GM12878 (cell line): ENCODE measurements at regions not wholly inside any gene's neighbourhood (a gene's known extent, or its start where the extent isn't known, plus 50 kb on each side); places are given as distances from the start of the nearest gene placed in this dataset.

Source experiments
- ATAC-seq: fragments of 200-7000 bp; cut with Tn5 transposase; 3 replicates; pipeline ENCODE4 v1.9.1; 2020; ENCODE audit warnings: mild to moderate bottlenecking, moderate library complexity
- BruUV-seq: library from RNA; stranded (reverse); fragments of 400-500 nt; replicated peaks from 2 replicates; lab custom pipeline; 2021; lab: Mats Ljungman, UMichigan
- CTCF ChIA-PET: fragments of 300-600 bp; sonication (Branson Sonifier 250); formaldehyde crosslinking; extraction: SDS; loops from one replicate; lab custom pipeline; 2021; ENCODE audit warnings: inconsistent platforms; lab: Yijun Ruan, JAX
- POLR2A ChIA-PET: fragments of 350-600 bp; formaldehyde crosslinking; extraction: SDS; loops from one replicate; lab custom pipeline; 2021; ENCODE audit warnings: inconsistent platforms; lab: Charles Lee
- RAD21 ChIA-PET: fragments of 300-600 bp; sonication (Branson Sonifier 250); formaldehyde crosslinking; loops from one replicate; lab custom pipeline; 2023; ENCODE audit warnings: antibody characterized with exemption; ENCODE audit not compliant: unreplicated experiment; lab: Charles Lee
- SMC1A ChIA-PET: fragments of 300-600 bp; sonication (Branson Sonifier 250); formaldehyde crosslinking; loops from one replicate; lab custom pipeline; 2023; ENCODE audit not compliant: unreplicated experiment, uncharacterized antibody; lab: Charles Lee
- DNase-seq: peaks from one replicate; pipeline ENCODE4 v3.0.0-alpha.2; 2011; ENCODE audit warnings: low read depth, low spot score
- FAIRE-seq: peaks from 3 replicates; lab custom pipeline; 2011; peaks lifted over from hg19 to GRCh38; lab: Jason Lieb, UNC
- H2AFZ ChIP-seq: 2 replicates; pipeline ENCODE4 v1.6.0; 2011; ENCODE audit warnings: low read depth, low read length, control low read depth; ENCODE audit not compliant: control insufficient read depth
- H3K27ac ChIP-seq: 2 replicates; pipeline ENCODE4 v1.5.1; 2011; ENCODE audit warnings: control low read depth; ENCODE audit not compliant: control insufficient read depth, insufficient read depth
- H3K27me3 ChIP-seq, 2 experiments: replicated peaks in 1 of 2; 2 replicates each; pipeline versions ENCODE4 v1.6.0 to v1.6.1; 2011; ENCODE audit warnings: low read length in 1 of 2; ENCODE audit not compliant: control insufficient read depth in 2 of 2, insufficient read depth in 2 of 2
- H3K36me3 ChIP-seq, 2 experiments: 2 replicates each; pipeline ENCODE4 v1.5.1; 2011; ENCODE audit warnings: low read length in 1 of 2; ENCODE audit not compliant: control insufficient read depth in 2 of 2, insufficient read depth in 2 of 2
- H3K4me1 ChIP-seq: 2 replicates; pipeline ENCODE4 v1.6.1; 2011; ENCODE audit warnings: mild to moderate bottlenecking, low read length, moderate library complexity, mixed read lengths; ENCODE audit not compliant: control insufficient read depth, insufficient read depth
- H3K4me2 ChIP-seq: 2 replicates; pipeline ENCODE4 v1.6.0; 2011; ENCODE audit warnings: control low read depth; ENCODE audit not compliant: control insufficient read depth, insufficient read depth
- H3K4me3 ChIP-seq: fragments of 200-600 bp; sonication (generic); 2 replicates; pipeline ENCODE4 v1.5.1; 2016
- H3K79me2 ChIP-seq: 2 replicates; pipeline ENCODE4 v1.6.0; 2011; ENCODE audit warnings: low read length; ENCODE audit not compliant: control insufficient read depth, insufficient read depth
- H3K9ac ChIP-seq: 2 replicates; pipeline ENCODE4 v1.8.0; 2011; ENCODE audit warnings: low read length, control low read depth, mixed read lengths; ENCODE audit not compliant: control insufficient read depth, insufficient read depth
- H3K9me3 ChIP-seq: replicated peaks from 3 replicates; pipeline ENCODE4 v1.5.1; 2011; ENCODE audit warnings: mild to moderate bottlenecking, low read length; ENCODE audit not compliant: control insufficient read depth, insufficient read depth
- H4K20me1 ChIP-seq: 2 replicates; pipeline ENCODE4 v1.6.0; 2011; ENCODE audit not compliant: control insufficient read depth, insufficient read depth
- BACH1 ChIP-seq: fragments of 450-650 bp; IDR thresholded peaks from 2 replicates; pipeline ENCODE4 v1.6.1; 2017; ENCODE audit warnings: mild to moderate bottlenecking, borderline replicate concordance
- BCL3 ChIP-seq: IDR thresholded peaks from 2 replicates; pipeline ENCODE4 v1.6.1; 2011; ENCODE audit warnings: borderline replicate concordance, low read depth, mild to moderate bottlenecking, moderate library complexity, low read length; ENCODE audit not compliant: insufficient read depth, poor library complexity, severe bottlenecking
- E4F1 ChIP-seq: fragments of 450-650 bp; IDR thresholded peaks from 2 replicates; pipeline ENCODE4 v1.6.1; 2018; ENCODE audit warnings: borderline replicate concordance, mild to moderate bottlenecking; ENCODE audit not compliant: partially characterized antibody
- ETV6 ChIP-seq, 2 experiments: fragments of 450-650 bp in 1 of 2; IDR thresholded peaks in 1 of 2; conservative IDR thresholded peaks in 1 of 2; 2 replicates each; pipeline ENCODE4 v1.6.1; 2014; ENCODE audit warnings: antibody characterized with exemption in 1 of 2, borderline replicate concordance in 1 of 2, low read depth in 1 of 2, mild to moderate bottlenecking in 1 of 2, moderate library complexity in 1 of 2
- JUNB ChIP-seq: IDR thresholded peaks from 2 replicates; pipeline ENCODE4 v1.6.1; 2016; ENCODE audit warnings: antibody characterized with exemption, mild to moderate bottlenecking
- KLF5 ChIP-seq: fragments of 450-650 bp; IDR thresholded peaks from 2 replicates; pipeline ENCODE4 v1.6.1; 2014; ENCODE audit warnings: mild to moderate bottlenecking; ENCODE audit not compliant: partially characterized antibody
- MEF2A ChIP-seq: IDR thresholded peaks from 2 replicates; pipeline ENCODE4 v1.6.1; 2011; ENCODE audit warnings: low read depth, mild to moderate bottlenecking, low read length, moderate library complexity; ENCODE audit not compliant: insufficient read depth
- MYC ChIP-seq: IDR thresholded peaks from 2 replicates; pipeline ENCODE4 v1.6.1; 2011; ENCODE audit warnings: mild to moderate bottlenecking, low read length, moderate library complexity, inconsistent platforms; ENCODE audit not compliant: insufficient read depth, insufficient replicate concordance, insufficient read length, severe bottlenecking
- RCOR1 ChIP-seq: conservative IDR thresholded peaks from 2 replicates; pipeline ENCODE4 v1.6.1; 2012; ENCODE audit warnings: low read depth, low read length, improper control_type of control experiment
- SMAD5 ChIP-seq: IDR thresholded peaks from 2 replicates; pipeline ENCODE4 v1.6.1; 2016; ENCODE audit warnings: antibody characterized with exemption, low read depth
- WGBS: methylation state at CpG from one replicate; pipeline ENCODE4 v1.1.6; 2016; ENCODE audit warnings: low lambda C conversion rate; ENCODE audit not compliant: insufficient replicate concordance, insufficient coverage; ENCODE audit errors: missing lambda C conversion rate; 5-methylcytosine and 5-hydroxymethylcytosine counted together
- in situ Hi-C: fragments of 300-500 bp; cut with MboI; formaldehyde crosslinking; loops from 9 replicates; pipeline ENCODE4 v1.14.3; 2018; ENCODE audit warnings: mixed read lengths
- intact Hi-C: fragments of 100-400 bp; cut with micrococcal nuclease; formaldehyde crosslinking; loops from one replicate; pipeline ENCODE4 v1.14.2; 2022; ENCODE audit not compliant: unreplicated experiment
- TF ChIP-seq, protein P1 (sequence below), 3 experiments: IDR thresholded peaks in 2 of 3; conservative IDR thresholded peaks in 1 of 3; 2 replicates each; pipeline ENCODE4 v1.5.1; 2011; ENCODE audit warnings: low read depth in 3 of 3, low read length in 3 of 3, mild to moderate bottlenecking in 3 of 3, control low read depth in 2 of 3, moderate library complexity in 2 of 3, inconsistent platforms in 1 of 3, mixed read lengths in 1 of 3; ENCODE audit not compliant: control insufficient read depth in 2 of 3, insufficient read depth in 1 of 3; ENCODE audit errors: extremely low read depth in 1 of 3
- TF ChIP-seq, protein P2 (sequence below): fragments of 450-650 bp; formaldehyde crosslinking; IDR thresholded peaks from 2 replicates; pipeline ENCODE4 v1.4.0; 2020; ENCODE audit warnings: mild to moderate bottlenecking, moderate library complexity

DNA sequence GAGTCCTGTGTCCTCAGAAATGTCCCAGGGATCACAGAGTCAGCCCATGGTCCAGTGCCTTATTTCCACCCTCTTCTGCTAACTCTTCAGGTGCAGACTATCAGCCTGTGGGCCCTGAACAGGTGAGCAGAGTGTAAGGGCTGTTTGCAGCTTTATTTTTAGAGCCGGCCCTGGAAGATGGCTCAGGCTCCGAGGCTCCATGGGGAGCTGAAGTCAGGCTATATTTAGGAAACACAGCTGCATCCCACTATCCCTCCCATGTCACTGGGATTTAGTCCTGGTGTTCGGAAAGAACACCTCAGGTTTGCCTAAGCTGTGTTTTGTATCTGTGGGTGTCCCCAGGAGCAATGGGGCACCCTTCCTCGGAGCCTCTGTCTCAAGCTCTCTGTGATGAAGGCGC lies 126.9 kb downstream of the RPS24 start:
- Histone ChIP-seq H3K4me2 (no peak overlapping the region), H2AFZ (no peak overlapping the region), H3K4me3 (no peak overlapping the region), H3K27me3 (no peaks in the 10 kb centered on the region; a peak in 1 of 4 replicates), H3K36me3 (no peaks in the 10 kb centered on the region), H3K9me3 (no peaks in the 10 kb centered on the region), H3K27ac (no peak overlapping the region), H3K9ac (no peak overlapping the region), H3K4me1 (no peaks in the 10 kb centered on the region), H3K79me2 (no peaks in the 10 kb centered on the region), H4K20me1 (no peaks in the 10 kb centered on the region)
- ChIA-PET CTCF (no interaction called here), RAD21 (no interaction called here), SMC1A (no interaction called here), POLR2A (no interaction called here)
- no TSS peak for BruUV-seq
- in situ Hi-C loops (no loop called here), intact Hi-C loops (no loop called here)
- 18% methylated on average over 5 of the region's 5 CpGs for WGBS
- no peak for ATAC-seq
- TF ChIP-seq BACH1, result no peak
- TF ChIP-seq MEF2A, result no peak
- TF ChIP-seq BCL3, result no peak
- TF ChIP-seq JUNB, result no peak
- TF ChIP-seq E4F1, result no peak
- no peak for TF ChIP-seq ETV6 (conservative IDR thresholded peaks at IDR 0.05 in 1 of 2, IDR thresholded peaks at IDR 0.05 in 1 of 2; ENCODE audit: borderline replicate concordance in 1 of 2, low read depth in 1 of 2)
- no peak for TF ChIP-seq SMAD5
- no peak for TF ChIP-seq RCOR1
- TF ChIP-seq MYC, result no peak
- TF ChIP-seq KLF5, result no peak
- TF ChIP-seq, protein P1, sequence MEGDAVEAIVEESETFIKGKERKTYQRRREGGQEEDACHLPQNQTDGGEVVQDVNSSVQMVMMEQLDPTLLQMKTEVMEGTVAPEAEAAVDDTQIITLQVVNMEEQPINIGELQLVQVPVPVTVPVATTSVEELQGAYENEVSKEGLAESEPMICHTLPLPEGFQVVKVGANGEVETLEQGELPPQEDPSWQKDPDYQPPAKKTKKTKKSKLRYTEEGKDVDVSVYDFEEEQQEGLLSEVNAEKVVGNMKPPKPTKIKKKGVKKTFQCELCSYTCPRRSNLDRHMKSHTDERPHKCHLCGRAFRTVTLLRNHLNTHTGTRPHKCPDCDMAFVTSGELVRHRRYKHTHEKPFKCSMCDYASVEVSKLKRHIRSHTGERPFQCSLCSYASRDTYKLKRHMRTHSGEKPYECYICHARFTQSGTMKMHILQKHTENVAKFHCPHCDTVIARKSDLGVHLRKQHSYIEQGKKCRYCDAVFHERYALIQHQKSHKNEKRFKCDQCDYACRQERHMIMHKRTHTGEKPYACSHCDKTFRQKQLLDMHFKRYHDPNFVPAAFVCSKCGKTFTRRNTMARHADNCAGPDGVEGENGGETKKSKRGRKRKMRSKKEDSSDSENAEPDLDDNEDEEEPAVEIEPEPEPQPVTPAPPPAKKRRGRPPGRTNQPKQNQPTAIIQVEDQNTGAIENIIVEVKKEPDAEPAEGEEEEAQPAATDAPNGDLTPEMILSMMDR (IDR thresholded peaks at IDR 0.05 in 2 of 3, conservative IDR thresholded peaks at IDR 0.05 in 1 of 3; ENCODE audit: control insufficient read depth in 2 of 3, extremely low read depth in 1 of 3, insufficient read depth in 1 of 3, low read depth in 3 of 3, low read length in 3 of 3), result no peak
- TF ChIP-seq, protein P2, sequence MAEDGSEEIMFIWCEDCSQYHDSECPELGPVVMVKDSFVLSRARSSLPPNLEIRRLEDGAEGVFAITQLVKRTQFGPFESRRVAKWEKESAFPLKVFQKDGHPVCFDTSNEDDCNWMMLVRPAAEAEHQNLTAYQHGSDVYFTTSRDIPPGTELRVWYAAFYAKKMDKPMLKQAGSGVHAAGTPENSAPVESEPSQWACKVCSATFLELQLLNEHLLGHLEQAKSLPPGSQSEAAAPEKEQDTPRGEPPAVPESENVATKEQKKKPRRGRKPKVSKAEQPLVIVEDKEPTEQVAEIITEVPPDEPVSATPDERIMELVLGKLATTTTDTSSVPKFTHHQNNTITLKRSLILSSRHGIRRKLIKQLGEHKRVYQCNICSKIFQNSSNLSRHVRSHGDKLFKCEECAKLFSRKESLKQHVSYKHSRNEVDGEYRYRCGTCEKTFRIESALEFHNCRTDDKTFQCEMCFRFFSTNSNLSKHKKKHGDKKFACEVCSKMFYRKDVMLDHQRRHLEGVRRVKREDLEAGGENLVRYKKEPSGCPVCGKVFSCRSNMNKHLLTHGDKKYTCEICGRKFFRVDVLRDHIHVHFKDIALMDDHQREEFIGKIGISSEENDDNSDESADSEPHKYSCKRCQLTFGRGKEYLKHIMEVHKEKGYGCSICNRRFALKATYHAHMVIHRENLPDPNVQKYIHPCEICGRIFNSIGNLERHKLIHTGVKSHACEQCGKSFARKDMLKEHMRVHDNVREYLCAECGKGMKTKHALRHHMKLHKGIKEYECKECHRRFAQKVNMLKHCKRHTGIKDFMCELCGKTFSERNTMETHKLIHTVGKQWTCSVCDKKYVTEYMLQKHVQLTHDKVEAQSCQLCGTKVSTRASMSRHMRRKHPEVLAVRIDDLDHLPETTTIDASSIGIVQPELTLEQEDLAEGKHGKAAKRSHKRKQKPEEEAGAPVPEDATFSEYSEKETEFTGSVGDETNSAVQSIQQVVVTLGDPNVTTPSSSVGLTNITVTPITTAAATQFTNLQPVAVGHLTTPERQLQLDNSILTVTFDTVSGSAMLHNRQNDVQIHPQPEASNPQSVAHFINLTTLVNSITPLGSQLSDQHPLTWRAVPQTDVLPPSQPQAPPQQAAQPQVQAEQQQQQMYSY, result no peak
- FAIRE-seq, result no peak
- no peak for DNase-seq
